ENCODE measurements at regions not wholly inside any gene's neighbourhood (a gene's known extent, or its start where the extent isn't known, plus 50 kb on each side); places are given as distances from the start of the nearest gene placed in this dataset.
"Not testable (repeated sequence)": the region's sequence is repeated elsewhere in the genome, so short reads cannot be mapped to it uniquely, and the experiment has no call there.

DNA sequence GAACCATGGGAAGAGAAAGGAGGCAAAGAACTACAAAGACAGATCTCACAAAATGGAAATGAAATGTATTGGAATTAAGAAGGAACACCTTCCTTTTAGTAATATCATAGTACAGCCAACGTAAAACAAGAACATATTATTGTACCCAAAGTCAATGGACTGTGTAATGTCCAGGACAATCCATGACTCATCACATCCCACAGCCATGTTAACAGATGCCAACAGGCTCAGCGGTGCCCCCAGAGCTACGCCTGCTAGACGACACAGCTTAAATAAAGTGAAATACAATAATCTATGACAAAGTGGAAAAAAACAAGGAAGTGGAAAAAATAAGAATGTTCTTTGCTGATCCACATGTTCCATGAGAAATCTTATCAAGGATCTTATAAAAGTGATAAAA lies 140.8 kb downstream of the SPATA31A1 start:
- TF ChIP-seq CTCF, POLR2A, EP300 (IDR thresholded peaks at IDR 0.05): not testable (repeated sequence)

Data from gastroesophageal sphincter (tissue), 3 donors.